ENCODE measurements at regions not wholly inside any gene's neighbourhood (a gene's known extent, or its start where the extent isn't known, plus 50 kb on each side); places are given as distances from the start of the nearest gene placed in this dataset.

DNA sequence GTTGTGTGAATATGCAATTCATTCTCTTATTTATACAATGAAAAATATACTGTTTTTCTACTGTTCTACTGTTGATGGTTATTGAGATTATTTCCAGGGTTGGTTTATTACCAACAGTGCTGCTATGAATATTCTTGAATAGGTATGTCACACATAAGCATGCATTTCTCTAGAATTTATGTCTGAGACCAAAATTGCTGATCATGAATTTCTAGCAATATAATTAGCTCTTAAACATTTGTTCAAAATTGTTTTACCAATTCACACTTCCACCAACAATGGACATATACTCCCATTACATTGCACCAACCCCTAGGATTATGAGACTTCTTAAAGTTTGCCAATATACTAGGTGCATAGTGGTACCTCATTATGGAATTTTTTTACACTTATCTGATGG is 164.1 kb upstream of the KCNQ5 start:
- no peak overlapping the region for H3K27ac ChIP-seq
- DNase-seq: no peak
- no peaks in the 10 kb centered on the region for H3K36me3 ChIP-seq (replicated peaks in 1 of 2; ENCODE audit: insufficient read depth in 1 of 2, low read depth in 2 of 2)
- intact Hi-C loops (cut with DNase I): no loop called here
- no peaks in the 10 kb centered on the region for H3K4me1 ChIP-seq
- no peak for ATAC-seq
- no peaks in the 10 kb centered on the region for H3K9me3 ChIP-seq
- no peak for TF ChIP-seq POLR2A (IDR thresholded peaks at IDR 0.05)
- no peak for TF ChIP-seq CTCF (IDR thresholded peaks at IDR 0.05)
- H3K27me3 ChIP-seq: no peaks in the 10 kb centered on the region
- no peak overlapping the region for H3K4me3 ChIP-seq

- Histone ChIP-seq H3K9me3 (no peaks in the 10 kb centered on the region), H3K27ac (no peak overlapping the region), H3K4me3 (no peak overlapping the region), H3K27me3 (no peaks in the 10 kb centered on the region), H3K4me1 (no peaks in the 10 kb centered on the region), H3K36me3 (replicated peaks in 1 of 2; ENCODE audit: insufficient read depth in 1 of 2, low read depth in 2 of 2) (no peaks in the 10 kb centered on the region)
- DNase-seq (no peak), ATAC-seq (no peak)
- intact Hi-C loops (cut with DNase I): no loop called here
- 62 to 97% methylated on average over 2 of the region's 2 CpGs for WGBS, 2 donors
- TF ChIP-seq POLR2A (IDR thresholded peaks at IDR 0.05) (no peak), CTCF (IDR thresholded peaks at IDR 0.05) (no peak)
Measured at GRCh38 chr6:72458521-72458920, 163.3 kb upstream of the KCNQ5 start.

DNA sequence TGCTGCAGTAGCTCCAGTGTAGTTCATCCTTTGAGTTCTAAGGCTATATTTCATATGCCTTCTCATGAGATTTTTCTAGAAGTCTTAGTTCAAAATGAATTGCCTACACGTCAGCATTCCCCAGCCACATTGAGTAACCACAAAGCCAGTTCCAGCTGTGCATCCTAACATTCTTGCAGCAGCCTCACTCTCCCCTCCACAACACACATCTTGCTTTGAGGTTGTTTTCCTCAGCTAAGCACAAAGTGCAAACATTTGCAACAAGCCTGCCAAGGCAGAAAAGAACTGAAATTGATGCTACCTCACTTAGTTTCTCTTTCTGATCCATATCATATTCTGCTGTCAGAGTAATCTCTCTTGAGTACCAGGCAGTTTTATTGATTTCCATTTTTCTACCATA is 160.7 kb upstream of the KCNQ5 start:
- ATAC-seq (no peak), DNase-seq (no peak)
- intact Hi-C loops (cut with DNase I): no loop called here
- no peaks in the 10 kb centered on the region for H3K27me3 ChIP-seq
- H3K36me3 ChIP-seq (replicated peaks in 1 of 2; ENCODE audit: insufficient read depth in 1 of 2, low read depth in 2 of 2): no peaks in the 10 kb centered on the region
- H3K4me3 ChIP-seq: no peak overlapping the region
- TF ChIP-seq CTCF (IDR thresholded peaks at IDR 0.05): no peak
- no peak for TF ChIP-seq POLR2A (IDR thresholded peaks at IDR 0.05)
- no peak overlapping the region for H3K27ac ChIP-seq
- WGBS, 2 donors: 53 to 77% methylated on average over 1 of the region's 1 CpG
- H3K9me3 ChIP-seq: no peaks in the 10 kb centered on the region
- peaks cover 11% of the 10 kb centered on the region for H3K4me1 ChIP-seq

DNA sequence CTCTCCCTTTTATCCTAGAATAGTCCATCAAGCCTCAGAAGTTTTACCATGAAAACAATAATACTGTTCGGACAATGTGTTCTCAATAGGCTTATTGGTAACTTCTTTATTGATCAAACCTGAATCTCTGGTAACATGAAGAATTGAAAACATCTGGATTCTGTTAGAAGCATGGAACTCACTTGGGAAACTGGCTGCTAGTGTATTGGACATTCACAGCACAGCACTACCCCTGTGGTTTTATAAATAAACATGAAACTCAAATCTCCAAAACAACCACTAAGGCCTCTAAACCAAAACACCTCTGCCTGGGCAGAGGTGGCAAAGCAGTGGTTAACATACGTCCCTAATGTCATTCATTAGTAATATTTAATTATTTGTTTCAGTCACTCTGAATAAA is 157.6 kb upstream of the KCNQ5 start:
- no peaks in the 10 kb centered on the region for H3K9me3 ChIP-seq
- H3K4me3 ChIP-seq: no peak overlapping the region
- H3K36me3 ChIP-seq (replicated peaks in 1 of 2; ENCODE audit: insufficient read depth in 1 of 2, low read depth in 2 of 2): no peaks in the 10 kb centered on the region
- DNase-seq (no peak), ATAC-seq (no peak)
- peaks cover 14% of the 10 kb centered on the region for H3K4me1 ChIP-seq
- intact Hi-C loops (cut with DNase I): no loop called here
- no peaks in the 10 kb centered on the region for H3K27me3 ChIP-seq
- 77 to 80% methylated on average over 2 of the region's 2 CpGs for WGBS, 2 donors
- H3K27ac ChIP-seq: peak overlapping the region in 1 of 4 donors; percentile 44
- no peak for TF ChIP-seq POLR2A (IDR thresholded peaks at IDR 0.05)
- TF ChIP-seq CTCF (IDR thresholded peaks at IDR 0.05): no peak

- H3K4me1 ChIP-seq: peaks cover 14% of the 10 kb centered on the region
- intact Hi-C loops (cut with DNase I): no loop called here
- ATAC-seq: peak; percentile 89
- H3K9me3 ChIP-seq: no peaks in the 10 kb centered on the region
- H3K36me3 ChIP-seq (replicated peaks in 1 of 2; ENCODE audit: insufficient read depth in 1 of 2, low read depth in 2 of 2): no peaks in the 10 kb centered on the region
- peak; percentile 37 to 74 (median 66) for DNase-seq
- peak overlapping the region in 2 of 4 donors; percentile 33 to 44 for H3K27ac ChIP-seq
- WGBS, 2 donors: 57 to 62% methylated on average over 4 of the region's 4 CpGs
- H3K27me3 ChIP-seq: no peaks in the 10 kb centered on the region
- no peak for TF ChIP-seq POLR2A (IDR thresholded peaks at IDR 0.05)
- no peak for TF ChIP-seq CTCF (IDR thresholded peaks at IDR 0.05)
- no peak overlapping the region for H3K4me3 ChIP-seq
Measured at GRCh38 chr6:72464791-72465691, 156.8 kb upstream of the KCNQ5 start.

All from body of pancreas (tissue), 4 donors.